GM21528 (cell line): ENCODE measurements at regions not wholly inside any gene's neighbourhood (a gene's known extent, or its start where the extent isn't known, plus 50 kb on each side); places are given as distances from the start of the nearest gene placed in this dataset.
"Not testable (repeated sequence)": the region's sequence is repeated elsewhere in the genome, so short reads cannot be mapped to it uniquely, and the experiment has no call there.

ENCODE experiments used
- ATAC-seq: cut with Tn5 transposase; IDR thresholded peaks from one replicate; pipeline ENCODE4 v1.9.1; 2021; ENCODE audit warnings: mild to moderate bottlenecking, moderate library complexity; ENCODE audit not compliant: unreplicated experiment, low FRiP score

GRCh38 chr4:33400504-33400903 is 2680.3 kb downstream of the PCDH7 start:
- no peak for ATAC-seq

DNA sequence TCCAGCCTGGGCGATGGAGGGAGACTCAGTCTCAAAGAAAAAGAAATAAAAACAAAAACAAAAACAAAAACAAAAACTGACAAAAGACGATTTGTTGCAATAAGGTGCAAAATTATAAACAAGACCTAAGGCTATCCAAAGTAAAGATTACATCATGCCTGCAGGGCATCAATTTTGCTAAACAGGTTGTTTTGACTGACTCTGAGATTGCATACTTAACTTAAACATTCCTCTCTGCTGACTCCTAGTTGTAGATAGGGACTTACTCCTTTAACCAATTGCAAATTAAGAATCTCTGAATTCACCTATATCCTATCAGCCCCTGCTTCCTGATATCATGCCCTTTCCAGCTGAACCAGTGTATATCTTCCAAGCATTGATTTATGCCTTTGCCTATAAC is 2687.3 kb downstream of the PCDH7 start:
- no peak for ATAC-seq

GRCh38 chr4:33411182-33411581 is 2691.0 kb downstream of the PCDH7 start:
- no peak for ATAC-seq

DNA sequence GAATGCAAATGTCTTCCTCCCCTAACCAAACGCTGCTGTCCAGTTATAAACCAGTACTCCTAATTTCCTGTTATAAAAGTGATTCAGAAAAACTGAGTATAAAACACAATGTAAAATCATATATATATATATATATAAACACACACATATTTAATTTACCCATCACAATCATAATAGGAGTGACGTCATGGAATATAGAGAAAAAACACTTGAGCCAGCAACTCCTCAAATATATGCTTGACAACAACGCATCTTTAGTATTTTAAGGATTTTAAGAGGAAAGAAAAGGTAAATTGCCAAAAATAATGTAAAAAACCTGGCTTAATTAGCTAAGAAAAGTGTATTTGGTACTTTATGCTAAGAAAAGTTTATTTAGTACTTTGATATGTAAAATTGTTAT is 2701.7 kb downstream of the PCDH7 start:
- ATAC-seq, result no peak

DNA sequence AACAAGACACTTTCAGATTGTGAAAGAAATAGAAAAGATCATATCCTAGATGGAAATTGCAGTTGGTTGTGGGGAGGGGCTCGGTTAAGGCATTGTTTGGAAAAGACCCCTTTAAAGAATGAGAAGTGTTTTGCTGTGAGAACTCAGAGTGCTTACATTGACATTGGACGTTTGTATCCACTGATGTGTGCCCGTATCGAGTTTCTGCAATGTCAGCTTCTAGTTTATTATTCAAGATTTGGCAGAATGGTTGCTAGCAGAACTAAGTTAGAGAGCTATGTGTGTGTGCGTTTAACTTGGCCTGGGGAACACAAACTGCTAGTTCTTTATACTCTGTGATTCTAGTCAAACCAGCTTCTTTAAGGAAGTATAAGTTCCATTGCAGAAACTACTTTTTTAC is 2702.5 kb downstream of the PCDH7 start:
- ATAC-seq, result no peak

DNA sequence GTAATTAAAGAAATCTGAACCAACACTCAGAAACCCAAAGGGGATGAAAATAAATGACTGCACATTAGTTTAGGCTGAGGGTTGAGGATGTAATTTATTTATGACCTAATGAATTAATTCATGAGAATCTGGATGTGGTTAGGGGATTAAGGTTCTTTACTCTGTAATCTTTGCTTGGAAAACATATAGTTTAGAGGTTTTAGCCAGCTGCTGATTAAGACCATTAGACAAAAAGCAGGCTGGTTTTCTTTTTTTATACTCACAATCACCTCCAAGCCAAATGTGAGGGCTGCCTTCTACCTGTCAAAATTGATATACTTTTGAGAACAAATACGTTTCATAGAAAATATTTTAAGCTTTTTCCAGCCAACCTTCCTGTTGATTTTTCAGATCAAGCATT is 2705.8 kb downstream of the PCDH7 start:
- ATAC-seq, result no peak

- no peak for ATAC-seq
These were observed 2707.5 kb downstream of the PCDH7 start for GRCh38 chr4:33427676-33428075.

GRCh38 chr4:33429971-33430370 is 2709.8 kb downstream of the PCDH7 start:
- no peak for ATAC-seq

DNA sequence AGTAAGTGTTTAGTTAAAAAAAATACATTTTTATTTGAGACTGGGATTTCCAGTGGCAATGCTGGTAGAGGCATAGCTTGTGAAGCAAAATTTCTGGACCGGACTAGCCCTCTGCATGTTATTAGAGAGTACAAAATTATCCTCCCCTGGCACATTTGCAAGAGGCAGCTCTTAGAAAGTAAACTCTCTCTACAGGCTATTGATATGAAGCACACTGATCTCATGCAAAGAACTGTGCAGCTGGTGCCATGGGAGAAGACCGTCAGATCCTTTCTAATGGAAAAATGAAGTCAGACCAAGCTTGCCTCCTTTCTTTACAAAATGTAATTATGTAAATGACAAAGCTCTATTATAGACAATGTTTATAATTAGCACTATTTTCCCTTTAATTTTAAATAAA is 2717.2 kb downstream of the PCDH7 start:
- ATAC-seq, result no peak

- no peak for ATAC-seq
These were observed 2726.8 kb downstream of the PCDH7 start for GRCh38 chr4:33446953-33447352.

DNA sequence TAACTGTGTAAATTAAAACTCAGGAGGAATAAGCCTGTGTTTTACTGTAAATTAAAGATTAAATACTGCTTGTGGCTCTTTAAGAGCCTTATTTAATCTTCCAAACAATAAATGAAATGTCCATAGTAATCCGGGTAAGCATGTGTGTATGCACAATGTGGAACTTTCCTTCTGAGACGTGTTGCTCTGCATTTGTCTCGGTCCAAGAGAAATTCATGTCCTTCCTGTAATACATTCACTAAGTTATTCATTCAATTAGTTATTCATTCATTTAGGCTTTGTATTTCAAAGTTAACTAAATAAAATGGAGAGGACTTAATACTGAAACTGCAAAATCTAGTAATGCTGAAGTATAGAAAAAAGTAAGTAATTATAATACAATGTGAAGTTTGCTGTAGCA is 2728.8 kb downstream of the PCDH7 start:
- no peak for ATAC-seq

DNA sequence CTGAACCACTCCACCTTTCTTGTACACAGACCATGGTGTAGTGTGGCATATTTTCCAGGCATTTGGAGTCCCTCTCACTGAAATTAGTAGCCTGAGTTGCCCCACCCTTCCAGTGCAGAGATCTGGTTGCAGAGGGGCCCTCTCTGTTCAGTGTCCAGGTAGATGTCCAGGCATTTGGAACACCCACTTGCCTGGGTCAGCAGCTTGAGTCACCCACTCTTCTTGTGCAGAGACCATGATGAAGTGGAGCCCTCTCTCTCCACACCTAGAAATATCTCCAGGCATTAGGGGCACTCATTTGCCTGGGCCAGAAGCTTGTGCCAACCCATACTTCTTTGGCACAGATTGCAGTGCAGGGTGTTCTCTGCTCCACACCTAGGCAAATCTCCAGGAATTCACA is 2733.3 kb downstream of the PCDH7 start:
- ATAC-seq, result no peak

DNA sequence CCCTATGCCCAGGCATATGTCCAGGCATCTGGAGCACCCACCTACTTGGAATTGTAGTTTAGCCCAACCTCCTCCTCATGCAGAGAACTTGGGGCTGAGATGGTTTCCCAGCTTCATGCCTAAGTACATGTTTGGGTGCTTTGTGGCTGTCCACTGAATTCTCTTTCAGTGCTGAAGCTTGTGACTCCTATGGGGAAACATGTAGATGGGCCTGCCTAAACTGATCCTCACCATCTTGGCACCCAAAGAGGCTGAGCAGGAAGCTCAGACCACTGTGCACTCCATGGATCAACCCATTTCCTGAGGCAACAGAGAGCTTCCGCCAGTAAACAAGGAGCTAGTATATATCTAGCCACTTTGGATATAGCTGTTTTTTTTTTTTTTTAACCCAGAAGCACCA is 2733.7 kb downstream of the PCDH7 start:
- no peak for ATAC-seq

GRCh38 chr4:33465565-33465964 is 2745.4 kb downstream of the PCDH7 start:
- ATAC-seq, result no peak

DNA sequence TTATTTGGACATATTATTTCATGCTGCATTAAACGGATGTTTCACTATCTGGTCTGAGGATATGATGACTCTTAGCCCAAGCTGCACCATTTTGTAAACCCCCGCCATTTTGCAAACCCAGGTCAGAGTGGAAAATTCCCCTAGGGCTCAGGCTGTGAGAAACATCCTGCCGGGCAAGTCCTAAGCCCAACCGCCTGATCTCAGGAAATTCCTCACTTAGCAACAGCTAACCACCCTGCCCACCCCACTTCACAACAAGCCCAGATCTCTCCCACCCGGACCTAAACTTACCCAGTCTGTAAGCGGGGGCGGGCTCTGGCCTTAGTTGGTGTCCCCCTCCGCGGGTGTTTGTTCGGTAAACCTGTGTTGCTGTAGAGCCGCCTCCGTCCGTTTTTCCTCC is 2747.1 kb downstream of the PCDH7 start:
- ATAC-seq, result no peak

GRCh38 chr4:33470805-33471204 is 2750.6 kb downstream of the PCDH7 start:
- no peak for ATAC-seq

DNA sequence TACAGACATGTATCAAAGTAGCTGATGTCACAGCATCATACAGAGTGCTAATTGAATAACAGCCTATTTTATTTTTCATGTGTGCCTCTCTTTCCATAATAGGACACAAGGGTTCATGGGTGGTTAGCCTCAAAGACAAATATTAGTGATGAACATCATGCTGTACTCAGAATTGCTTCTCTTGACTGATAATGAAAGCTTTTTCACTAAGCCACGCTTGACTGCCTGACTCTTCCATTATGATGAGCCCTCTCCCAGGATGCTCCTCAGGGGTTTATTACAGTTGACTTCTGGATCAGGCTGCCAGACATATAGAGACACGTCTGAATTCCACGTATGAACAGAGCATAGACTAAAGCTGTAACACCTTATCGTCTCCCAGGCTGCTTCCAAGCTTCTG is 2757.5 kb downstream of the PCDH7 start:
- no peak for ATAC-seq

GRCh38 chr4:33482773-33483172 is 2761.5 kb downstream of the ARAP2 start:
- no peak for ATAC-seq

GRCh38 chr4:33485111-33485510 is 2759.2 kb downstream of the ARAP2 start:
- no peak for ATAC-seq

- ATAC-seq, result no peak
These were observed 2751.1 kb downstream of the ARAP2 start for GRCh38 chr4:33493231-33493630.

- no peak for ATAC-seq
These were observed 2750.2 kb downstream of the ARAP2 start for GRCh38 chr4:33494150-33494549.

DNA sequence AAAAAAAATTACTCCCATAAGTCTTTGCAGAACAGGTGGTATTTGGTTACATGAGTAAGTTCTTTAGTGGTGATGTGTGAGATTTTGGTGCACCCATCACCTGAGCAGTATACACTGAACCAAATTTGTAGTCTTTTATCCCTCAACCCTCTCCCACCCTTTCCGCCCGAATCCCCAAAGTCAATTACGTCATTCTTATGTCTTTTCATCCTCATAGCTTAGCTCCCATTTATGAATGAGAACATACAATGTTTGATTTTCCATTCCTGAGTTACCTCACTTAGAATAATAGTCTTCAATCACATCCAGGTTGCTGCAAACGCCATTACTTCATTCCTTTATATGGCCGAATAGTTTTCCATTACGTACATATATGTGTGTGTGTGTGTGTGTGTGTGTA is 2742.7 kb downstream of the ARAP2 start:
- not testable (repeated sequence) for ATAC-seq

- no peak for ATAC-seq
These were observed 2731.9 kb downstream of the ARAP2 start for GRCh38 chr4:33512397-33512796.

- ATAC-seq, result no peak
These were observed 2725.5 kb downstream of the ARAP2 start for GRCh38 chr4:33518856-33519255.
